OCI-LY1 (cell line): ENCODE measurements at regions not wholly inside any gene's neighbourhood (a gene's known extent, or its start where the extent isn't known, plus 50 kb on each side); places are given as distances from the start of the nearest gene placed in this dataset.
"Not testable (repeated sequence)": the region's sequence is repeated elsewhere in the genome, so short reads cannot be mapped to it uniquely, and the experiment has no call there.

Experiments used
- H2AFZ ChIP-seq: fragments of 200-600 bp; sonication (generic), shearing (Covaris generic); 2 replicates; pipeline ENCODE4 v1.6.0; 2014; ENCODE audit warnings: antibody characterized with exemption, mild to moderate bottlenecking, low read length
- H3F3A ChIP-seq: fragments of 200-600 bp; sonication (generic), shearing (Covaris generic); 2 replicates; pipeline ENCODE4 v1.6.0; 2014; ENCODE audit warnings: mild to moderate bottlenecking, antibody characterized with exemption, low read length, moderate library complexity; ENCODE audit not compliant: insufficient read depth
- H3K27ac ChIP-seq: fragments of 200-600 bp; sonication (generic); 2 replicates; pipeline ENCODE4 v1.5.1; 2014; ENCODE audit warnings: low read length, mixed run types, mild to moderate bottlenecking, low read depth; ENCODE audit not compliant: poor library complexity, severe bottlenecking
- H3K27me3 ChIP-seq: fragments of 200-600 bp; sonication (generic); 2 replicates; pipeline ENCODE4 v1.6.0; 2014; ENCODE audit warnings: antibody characterized with exemption, mild to moderate bottlenecking, low read length, moderate library complexity; ENCODE audit not compliant: insufficient read depth
- H3K36me3 ChIP-seq: fragments of 200-600 bp; sonication (generic); 2 replicates; pipeline ENCODE4 v1.6.1; 2014; ENCODE audit warnings: mild to moderate bottlenecking, antibody characterized with exemption, low read length, moderate library complexity, mixed read lengths; ENCODE audit not compliant: insufficient read depth
- H3K4me1 ChIP-seq: fragments of 200-600 bp; sonication (generic); 2 replicates; pipeline ENCODE4 v1.5.1; 2014; ENCODE audit warnings: mild to moderate bottlenecking, low read length, moderate library complexity; ENCODE audit not compliant: insufficient read depth, severe bottlenecking
- H3K4me2 ChIP-seq: fragments of 200-600 bp; sonication (generic), shearing (Covaris generic); 2 replicates; pipeline ENCODE4 v1.6.1; 2014; ENCODE audit warnings: low read length
- H3K4me3 ChIP-seq: fragments of 200-600 bp; sonication (generic); 2 replicates; pipeline ENCODE4 v1.5.1; 2014; ENCODE audit warnings: low read length, low read depth, mild to moderate bottlenecking, mixed read lengths; ENCODE audit not compliant: poor library complexity, severe bottlenecking
- H3K79me2 ChIP-seq: fragments of 200-600 bp; shearing (Covaris generic); 2 replicates; pipeline ENCODE4 v1.6.1; 2016; ENCODE audit warnings: mixed run types, low read length, mixed read lengths; ENCODE audit not compliant: insufficient read depth
- H3K9ac ChIP-seq: fragments of 200-600 bp; sonication (generic), shearing (Covaris generic); 2 replicates; pipeline ENCODE4 v1.6.1; 2014; ENCODE audit warnings: mild to moderate bottlenecking, low read length, mixed read lengths
- H3K9me2 ChIP-seq: fragments of 200-600 bp; sonication (generic), shearing (Covaris generic); 2 replicates; pipeline ENCODE4 v1.6.1; 2014; ENCODE audit warnings: low read depth, mild to moderate bottlenecking, low read length, mixed read lengths
- H3K9me3 ChIP-seq: fragments of 200-600 bp; shearing (Covaris generic); 2 replicates; pipeline ENCODE4 v1.6.1; 2014; ENCODE audit warnings: low read length, mixed read lengths
- H4K20me1 ChIP-seq: fragments of 200-600 bp; sonication (generic), shearing (Covaris generic); 2 replicates; pipeline ENCODE4 v1.6.0; 2016; ENCODE audit warnings: mild to moderate bottlenecking, low read length; ENCODE audit not compliant: insufficient read depth
- CTCF ChIP-seq: fragments of 200-600 bp; sonication (generic), shearing (Covaris generic); IDR thresholded peaks from 2 replicates; pipeline ENCODE4 v1.5.1; 2017; ENCODE audit warnings: mild to moderate bottlenecking, antibody characterized with exemption, low read length, moderate library complexity, mixed read lengths
- EZH2 ChIP-seq: fragments of 200-600 bp; sonication (generic), shearing (Covaris generic); IDR thresholded peaks from 2 replicates; pipeline ENCODE4 v1.8.0; 2017; ENCODE audit warnings: borderline replicate concordance, mixed run types, mild to moderate bottlenecking, antibody characterized with exemption, low read length, moderate library complexity, mixed read lengths

- Histone ChIP-seq H2AFZ (no peak overlapping the region), H3K9me3 (no peaks in the 10 kb centered on the region), H3K9ac (no peak overlapping the region), H3K79me2 (no peaks in the 10 kb centered on the region), H4K20me1 (no peaks in the 10 kb centered on the region), H3F3A (no peaks in the 10 kb centered on the region), H3K4me3 (no peak overlapping the region), H3K27ac (no peak overlapping the region), H3K4me2 (no peak overlapping the region), H3K4me1 (no peaks in the 10 kb centered on the region), H3K27me3 (no peaks in the 10 kb centered on the region), H3K36me3 (no peaks in the 10 kb centered on the region), H3K9me2 (no peaks in the 10 kb centered on the region)
- no peak for TF ChIP-seq EZH2
- TF ChIP-seq CTCF = no peak
These were observed 173.3 kb downstream of the FAM76B start for GRCh38 chr11:95616256-95616804.

- Histone ChIP-seq H3K4me3 (no peak overlapping the region), H3K9me3 (no peaks in the 10 kb centered on the region), H3K36me3 (no peaks in the 10 kb centered on the region), H3K9ac (no peak overlapping the region), H3K4me2 (no peak overlapping the region), H3K79me2 (no peaks in the 10 kb centered on the region), H3F3A (no peaks in the 10 kb centered on the region), H3K9me2 (no peaks in the 10 kb centered on the region), H3K4me1 (no peaks in the 10 kb centered on the region), H3K27me3 (no peaks in the 10 kb centered on the region), H3K27ac (no peak overlapping the region), H2AFZ (no peak overlapping the region), H4K20me1 (no peaks in the 10 kb centered on the region)
- TF ChIP-seq EZH2 = no peak
- TF ChIP-seq CTCF = no peak
These were observed 177.8 kb downstream of the FAM76B start for GRCh38 chr11:95611827-95612226.

GRCh38 chr11:95610185-95610584, 179.4 kb downstream of the FAM76B start:
- H3K9me3 ChIP-seq, H3K27ac ChIP-seq, H3K79me2 ChIP-seq, H3K27me3 ChIP-seq, H3K4me1 ChIP-seq, H4K20me1 ChIP-seq, H2AFZ ChIP-seq, H3K36me3 ChIP-seq, H3K9ac ChIP-seq, H3K4me3 ChIP-seq, H3K4me2 ChIP-seq, H3K9me2 ChIP-seq, H3F3A ChIP-seq: not testable (repeated sequence)

GRCh38 chr11:95608093-95608492, 181.5 kb downstream of the FAM76B start:
- Histone ChIP-seq H3K27ac (no peak overlapping the region), H3K9ac (no peak overlapping the region), H3F3A (no peaks in the 10 kb centered on the region), H3K36me3 (no peaks in the 10 kb centered on the region), H3K27me3 (no peaks in the 10 kb centered on the region), H3K4me3 (no peak overlapping the region), H3K79me2 (no peaks in the 10 kb centered on the region), H4K20me1 (no peaks in the 10 kb centered on the region), H2AFZ (no peak overlapping the region), H3K4me2 (no peak overlapping the region), H3K9me2 (no peaks in the 10 kb centered on the region), H3K9me3 (no peaks in the 10 kb centered on the region), H3K4me1 (no peaks in the 10 kb centered on the region)
- TF ChIP-seq CTCF (no peak), EZH2 (no peak)
